Gastroesophageal sphincter (tissue), 3 donors: ENCODE measurements at regions not wholly inside any gene's neighbourhood (a gene's known extent, or its start where the extent isn't known, plus 50 kb on each side); places are given as distances from the start of the nearest gene placed in this dataset.

Experiments
- CTCF ChIP-seq, 4 experiments: fragments of 200-600 bp in 2 of 4; fragments of 450-650 bp in 2 of 4; sonication (generic) in 1 of 4; IDR thresholded peaks; one replicate each; pipeline ENCODE4 v1.5.1; 2017 to 2019; ENCODE audit warnings: antibody characterized with exemption in 4 of 4, mild to moderate bottlenecking in 2 of 4, moderate library complexity in 2 of 4
- EP300 ChIP-seq: sonication (generic); formaldehyde crosslinking; IDR thresholded peaks from one replicate; pipeline ENCODE4 v1.6.1; 2017; ENCODE audit warnings: antibody characterized with exemption, mild to moderate bottlenecking
- POLR2A ChIP-seq, 2 donors: fragments of 450-650 bp; IDR thresholded peaks; one replicate each; pipeline ENCODE4 v1.6.1; 2017; ENCODE audit warnings: antibody characterized with exemption in 2 of 2, mild to moderate bottlenecking in 2 of 2, moderate library complexity in 1 of 2

GRCh38 chr2:120899771-120900170 is 164.1 kb downstream of the GLI2 start:
- no peak for TF ChIP-seq CTCF (IDR thresholded peaks at IDR 0.05)
- no peak for TF ChIP-seq EP300
- no peak for TF ChIP-seq POLR2A (IDR thresholded peaks at IDR 0.05)
